ENCODE measurements at regions not wholly inside any gene's neighbourhood (a gene's known extent, or its start where the extent isn't known, plus 50 kb on each side); places are given as distances from the start of the nearest gene placed in this dataset.

GRCh38 chr10:10813656-10814055, 204.0 kb upstream of the CELF2 start:
- TF ChIP-seq POLR2AphosphoS5 (IDR thresholded peaks at IDR 0.05; ENCODE audit: low read depth, low read length) (no peak), TAF1 (IDR thresholded peaks at IDR 0.05; ENCODE audit: borderline replicate concordance, low read depth, low read length) (no peak)
